DND-41 (cell line): ENCODE measurements at regions not wholly inside any gene's neighbourhood (a gene's known extent, or its start where the extent isn't known, plus 50 kb on each side); places are given as distances from the start of the nearest gene placed in this dataset.

ENCODE experiments used
- ATAC-seq: fragments of 200-7000 bp; cut with Tn5 transposase; 3 replicates; pipeline ENCODE4 v1.9.1; 2021; ENCODE audit warnings: low read depth; ENCODE audit not compliant: insufficient read depth
- DNase-seq: peaks from one replicate; pipeline ENCODE4 v3.0.0-alpha.2; 2020
- H2AFZ ChIP-seq: 2 replicates; pipeline ENCODE4 v1.6.0; 2012; ENCODE audit warnings: low read depth, low read length
- H3K27ac ChIP-seq: 2 replicates; pipeline ENCODE4 v1.5.1; 2012; ENCODE audit warnings: low read length, inconsistent platforms
- H3K27me3 ChIP-seq: fragments of 200-600 bp; sonication (generic); 2 replicates; pipeline ENCODE4 v1.6.0; 2012; ENCODE audit warnings: low read length, mild to moderate bottlenecking, inconsistent platforms; ENCODE audit not compliant: insufficient read depth, poor library complexity
- H3K36me3 ChIP-seq: 2 replicates; pipeline ENCODE4 v1.5.1; 2012; ENCODE audit warnings: low read length, inconsistent platforms; ENCODE audit not compliant: insufficient read depth
- H3K4me1 ChIP-seq: 2 replicates; pipeline ENCODE4 v1.5.1; 2012; ENCODE audit warnings: mild to moderate bottlenecking, low read length; ENCODE audit not compliant: insufficient read depth
- H3K4me2 ChIP-seq: 2 replicates; pipeline ENCODE4 v1.6.0; 2012; ENCODE audit warnings: mild to moderate bottlenecking, moderate library complexity, low read length, inconsistent platforms; ENCODE audit not compliant: insufficient read depth
- H3K4me3 ChIP-seq, 2 experiments: fragments of 200-600 bp in 1 of 2; shearing (Covaris generic) in 1 of 2; 2 replicates each; pipeline ENCODE4 v1.5.1; 2012 to 2016; ENCODE audit warnings: inconsistent platforms in 2 of 2, low read length in 2 of 2, mild to moderate bottlenecking in 2 of 2, low read depth in 1 of 2, moderate library complexity in 1 of 2
- H3K79me2 ChIP-seq: 2 replicates; pipeline ENCODE4 v1.6.0; 2012; ENCODE audit warnings: low read length, inconsistent platforms; ENCODE audit not compliant: insufficient read depth
- H3K9ac ChIP-seq: 2 replicates; pipeline ENCODE4 v1.6.0; 2012; ENCODE audit warnings: low read depth, mild to moderate bottlenecking, inconsistent platforms, low read length, moderate library complexity
- H3K9me3 ChIP-seq: 2 replicates; pipeline ENCODE4 v1.5.1; 2012; ENCODE audit warnings: low read length, moderate library complexity, mild to moderate bottlenecking, inconsistent platforms; ENCODE audit not compliant: insufficient read depth, severe bottlenecking
- H4K20me1 ChIP-seq: 2 replicates; pipeline ENCODE4 v1.6.0; 2012; ENCODE audit warnings: low read length; ENCODE audit not compliant: insufficient read depth
- CTCF ChIP-seq: IDR thresholded peaks from 2 replicates; pipeline ENCODE4 v1.5.1; 2012; ENCODE audit warnings: borderline replicate concordance, low read length, moderate library complexity, mild to moderate bottlenecking; ENCODE audit not compliant: poor library complexity, severe bottlenecking; ENCODE audit errors: extremely low read depth
- EZH2 ChIP-seq: IDR thresholded peaks from 3 replicates; pipeline ENCODE4 v1.6.1; 2012; ENCODE audit warnings: borderline replicate concordance, low read depth, mild to moderate bottlenecking, moderate library complexity, low read length, inconsistent platforms; ENCODE audit not compliant: severe bottlenecking

GRCh38 chr13:78719367-78719766, 60.4 kb upstream of the OBI1 start:
- Histone ChIP-seq H2AFZ (no peak overlapping the region), H3K27ac (no peak overlapping the region), H3K4me3 (no peak overlapping the region), H3K36me3 (no peaks in the 10 kb centered on the region), H3K4me2 (no peak overlapping the region), H3K9ac (no peak overlapping the region), H3K79me2 (no peaks in the 10 kb centered on the region), H3K4me1 (no peaks in the 10 kb centered on the region), H3K9me3 (no peaks in the 10 kb centered on the region), H4K20me1 (no peaks in the 10 kb centered on the region), H3K27me3 (peaks cover 7% of the 10 kb centered on the region)
- DNase-seq (no peak), ATAC-seq (no peak)
- TF ChIP-seq EZH2: no peak
- TF ChIP-seq CTCF: no peak

- Histone ChIP-seq H3K4me1 (no peaks in the 10 kb centered on the region), H3K9me3 (no peaks in the 10 kb centered on the region), H3K9ac (no peak overlapping the region), H4K20me1 (no peaks in the 10 kb centered on the region), H3K79me2 (no peaks in the 10 kb centered on the region), H3K4me2 (no peak overlapping the region), H2AFZ (no peak overlapping the region), H3K4me3 (no peak overlapping the region), H3K27me3 (no peaks in the 10 kb centered on the region), H3K27ac (no peak overlapping the region), H3K36me3 (no peaks in the 10 kb centered on the region)
- TF ChIP-seq CTCF: no peak
- TF ChIP-seq EZH2: no peak
- DNase-seq: no peak
- ATAC-seq: no peak
These were observed 55.8 kb upstream of the OBI1 start for GRCh38 chr13:78714717-78715116.

GRCh38 chr13:78712831-78713230, 53.9 kb upstream of the OBI1 start:
- ATAC-seq: no peak
- no peak for TF ChIP-seq EZH2
- TF ChIP-seq CTCF: no peak
- H3K36me3 ChIP-seq: no peaks in the 10 kb centered on the region
- H3K79me2 ChIP-seq: no peaks in the 10 kb centered on the region
- no peak overlapping the region for H3K27ac ChIP-seq
- no peak overlapping the region for H2AFZ ChIP-seq
- H3K9ac ChIP-seq: no peak overlapping the region
- H3K4me2 ChIP-seq: no peak overlapping the region
- no peaks in the 10 kb centered on the region for H3K4me1 ChIP-seq
- H3K9me3 ChIP-seq: no peaks in the 10 kb centered on the region
- H4K20me1 ChIP-seq: no peaks in the 10 kb centered on the region
- no peak for DNase-seq
- no peak overlapping the region for H3K4me3 ChIP-seq
- no peaks in the 10 kb centered on the region for H3K27me3 ChIP-seq

GRCh38 chr13:78709028-78709427, 50.1 kb upstream of the OBI1 start:
- Histone ChIP-seq H3K27ac (no peak overlapping the region), H4K20me1 (no peaks in the 10 kb centered on the region), H3K36me3 (no peaks in the 10 kb centered on the region), H3K27me3 (peaks cover 4% of the 10 kb centered on the region), H3K9me3 (no peaks in the 10 kb centered on the region), H3K4me1 (no peaks in the 10 kb centered on the region), H3K9ac (no peak overlapping the region), H2AFZ (no peak overlapping the region), H3K4me2 (no peak overlapping the region), H3K4me3 (no peak overlapping the region), H3K79me2 (no peaks in the 10 kb centered on the region)
- no peak for DNase-seq
- TF ChIP-seq CTCF (no peak), EZH2 (no peak)
- no peak for ATAC-seq
